Mammary epithelial cell (primary cell): ENCODE measurements at regions not wholly inside any gene's neighbourhood (a gene's known extent, or its start where the extent isn't known, plus 50 kb on each side); places are given as distances from the start of the nearest gene placed in this dataset.

Experiments
- CTCF ChIP-seq, 2 donors: IDR thresholded peaks in 1 of 2; conservative IDR thresholded peaks in 1 of 2; 2 replicates each; pipeline ENCODE4 v1.5.1; 2011 to 2012; ENCODE audit warnings: inconsistent platforms in 2 of 2, low read length in 2 of 2, mild to moderate bottlenecking in 2 of 2, control low read depth in 1 of 2, low read depth in 1 of 2; ENCODE audit not compliant: insufficient read depth in 1 of 2; ENCODE audit errors: extremely low read depth in 1 of 2
- EZH2 ChIP-seq: IDR thresholded peaks from 2 replicates; pipeline ENCODE4 v1.6.1; 2012; ENCODE audit warnings: low read length, inconsistent platforms, borderline replicate concordance

GRCh38 chr14:101110729-101111619 lies 207.5 kb upstream of the RTL1 start:
- TF ChIP-seq CTCF (conservative IDR thresholded peaks at IDR 0.05 in 1 of 2, IDR thresholded peaks at IDR 0.05 in 1 of 2; ENCODE audit: extremely low read depth in 1 of 2, insufficient read depth in 1 of 2, low read depth in 1 of 2, low read length in 2 of 2) (no peak), EZH2 (no peak)
